Ascending aorta (tissue), 2 donors: ENCODE measurements at regions not wholly inside any gene's neighbourhood (a gene's known extent, or its start where the extent isn't known, plus 50 kb on each side); places are given as distances from the start of the nearest gene placed in this dataset.

Experiments used
- DNase-seq, 2 donors: peaks; one replicate each; pipeline ENCODE4 v3.0.0-alpha.2; 2019; ENCODE audit warnings: low spot score in 2 of 2
- H3K27ac ChIP-seq, 2 donors: fragments of 200-600 bp; sonication (generic); one replicate each; pipeline ENCODE4 v1.5.1; 2016 to 2017; ENCODE audit warnings: mild to moderate bottlenecking in 1 of 2
- H3K27me3 ChIP-seq: fragments of 200-600 bp; sonication (generic); one replicate; pipeline ENCODE4 v1.5.1; 2017
- H3K36me3 ChIP-seq, 2 donors: fragments of 200-600 bp; sonication (generic); one replicate each; pipeline ENCODE4 v1.5.1; 2016
- H3K4me1 ChIP-seq, 2 donors: fragments of 200-600 bp; sonication (generic); one replicate each; pipeline ENCODE4 v1.5.1; 2016 to 2017; ENCODE audit warnings: mild to moderate bottlenecking in 1 of 2
- H3K4me3 ChIP-seq, 2 donors: fragments of 200-600 bp; sonication (generic); one replicate each; pipeline ENCODE4 v1.5.1; 2016 to 2017; ENCODE audit warnings: mild to moderate bottlenecking in 1 of 2
- H3K9me3 ChIP-seq, 2 donors: fragments of 200-600 bp; sonication (generic); one replicate each; pipeline ENCODE4 v1.5.1; 2016
- CTCF ChIP-seq, 3 experiments: fragments of 200-600 bp in 2 of 3; fragments of 450-650 bp in 1 of 3; sonication (generic) in 2 of 3; IDR thresholded peaks; one replicate each; pipeline ENCODE4 v1.5.1; 2016 to 2019; ENCODE audit warnings: antibody characterized with exemption in 3 of 3, mild to moderate bottlenecking in 1 of 3, moderate library complexity in 1 of 3
- intact Hi-C: fragments of 100-400 bp; cut with DNase I; formaldehyde crosslinking; loops from one replicate; pipeline ENCODE4 v1.15.1; 2023

GRCh38 chr4:132076829-132077228 is 1072.3 kb upstream of the PCDH10 start:
- intact Hi-C loops = no loop called here
- TF ChIP-seq CTCF (IDR thresholded peaks at IDR 0.05) = no peak
- DNase-seq = no peak
- Histone ChIP-seq H3K9me3 (no peaks in the 10 kb centered on the region), H3K4me3 (no peak overlapping the region), H3K27me3 (no peaks in the 10 kb centered on the region), H3K36me3 (no peaks in the 10 kb centered on the region), H3K27ac (no peak overlapping the region), H3K4me1 (no peaks in the 10 kb centered on the region)

- Histone ChIP-seq H3K4me3 (no peak overlapping the region), H3K4me1 (no peaks in the 10 kb centered on the region), H3K36me3 (no peaks in the 10 kb centered on the region), H3K27ac (no peak overlapping the region), H3K27me3 (no peaks in the 10 kb centered on the region), H3K9me3 (no peaks in the 10 kb centered on the region)
- DNase-seq = no peak
- no peak for TF ChIP-seq CTCF (IDR thresholded peaks at IDR 0.05)
- intact Hi-C loops = no loop called here
These were observed 1064.0 kb upstream of the PCDH10 start for GRCh38 chr4:132085105-132085504.

- H3K9me3 ChIP-seq = no peaks in the 10 kb centered on the region
- DNase-seq = no peak
- H3K4me1 ChIP-seq = no peaks in the 10 kb centered on the region
- H3K27ac ChIP-seq = no peak overlapping the region
- intact Hi-C loops = no loop called here
- no peaks in the 10 kb centered on the region for H3K27me3 ChIP-seq
- no peak for TF ChIP-seq CTCF (IDR thresholded peaks at IDR 0.05)
- H3K36me3 ChIP-seq = no peaks in the 10 kb centered on the region
- no peak overlapping the region for H3K4me3 ChIP-seq
These were observed 1055.1 kb upstream of the PCDH10 start for GRCh38 chr4:132094017-132094416.

GRCh38 chr4:132097041-132097440 is 1052.1 kb upstream of the PCDH10 start:
- no peak overlapping the region for H3K4me3 ChIP-seq
- no peak for DNase-seq

GRCh38 chr4:132101526-132101925 is 1047.6 kb upstream of the PCDH10 start:
- Histone ChIP-seq H3K27me3 (no peaks in the 10 kb centered on the region), H3K9me3 (no peaks in the 10 kb centered on the region), H3K27ac (no peak overlapping the region), H3K36me3 (no peaks in the 10 kb centered on the region), H3K4me1 (no peaks in the 10 kb centered on the region), H3K4me3 (no peak overlapping the region)
- DNase-seq = no peak
- TF ChIP-seq CTCF (IDR thresholded peaks at IDR 0.05) = no peak
- intact Hi-C loops = no loop called here

More at GRCh38 chr4:132097041-132097440, 1052.1 kb upstream of the PCDH10 start:
- Histone ChIP-seq H3K9me3 (no peaks in the 10 kb centered on the region), H3K27ac (no peak overlapping the region), H3K36me3 (no peaks in the 10 kb centered on the region), H3K4me1 (no peaks in the 10 kb centered on the region), H3K27me3 (no peaks in the 10 kb centered on the region)
- no peak for TF ChIP-seq CTCF (IDR thresholded peaks at IDR 0.05)
- intact Hi-C loops = no loop called here

GRCh38 chr4:132108784-132109183 is 1040.3 kb upstream of the PCDH10 start:
- TF ChIP-seq CTCF (IDR thresholded peaks at IDR 0.05) = no peak
- intact Hi-C loops = no loop called here
- Histone ChIP-seq H3K9me3 (no peaks in the 10 kb centered on the region), H3K27me3 (no peaks in the 10 kb centered on the region), H3K4me3 (no peak overlapping the region), H3K36me3 (no peaks in the 10 kb centered on the region), H3K27ac (no peak overlapping the region), H3K4me1 (no peaks in the 10 kb centered on the region)
- no peak for DNase-seq
